ENCODE measurements at regions not wholly inside any gene's neighbourhood (a gene's known extent, or its start where the extent isn't known, plus 50 kb on each side); places are given as distances from the start of the nearest gene placed in this dataset.

GRCh38 chr18:32566960-32567359 is 96.3 kb upstream of the GAREM1 start:
- TF ChIP-seq CTCF (IDR thresholded peaks at IDR 0.05) (no peak), EZH2 (IDR thresholded peaks at IDR 0.05) (no peak), EZH2phosphoT487 (IDR thresholded peaks at IDR 0.05) (no peak)

Measured in neural progenitor cell (in vitro differentiated cells).